ENCODE measurements at regions not wholly inside any gene's neighbourhood (a gene's known extent, or its start where the extent isn't known, plus 50 kb on each side); places are given as distances from the start of the nearest gene placed in this dataset.

GRCh38 chr5:88656221-88656950, 226.6 kb downstream of the MEF2C start:
- Histone ChIP-seq H3K4me1 (ENCODE audit: insufficient read depth, low read length, severe bottlenecking) (peaks cover 20% of the 10 kb centered on the region), H3K9me3 (ENCODE audit: low read length) (no peaks in the 10 kb centered on the region), H3K36me3 (ENCODE audit: insufficient read depth, low read length) (no peaks in the 10 kb centered on the region), H3K9ac (ENCODE audit: low read length) (no peak overlapping the region), H3K4me3 (ENCODE audit: low read depth, low read length, poor library complexity, severe bottlenecking) (no peak overlapping the region), H3K9me2 (ENCODE audit: low read depth, low read length) (no peaks in the 10 kb centered on the region), H4K20me1 (ENCODE audit: insufficient read depth, low read length) (no peaks in the 10 kb centered on the region), H3K27ac (ENCODE audit: low read depth, low read length, poor library complexity, severe bottlenecking) (no peak overlapping the region), H3K27me3 (ENCODE audit: insufficient read depth, low read length) (no peaks in the 10 kb centered on the region; the same call in none of the 2 replicates), H3F3A (ENCODE audit: insufficient read depth, low read length) (no peaks in the 10 kb centered on the region), H3K79me2 (ENCODE audit: insufficient read depth, low read length) (no peaks in the 10 kb centered on the region), H2AFZ (ENCODE audit: low read length) (no peak overlapping the region), H3K4me2 (ENCODE audit: low read length) (no peak overlapping the region)
- no peak for TF ChIP-seq CTCF (IDR thresholded peaks at IDR 0.05; ENCODE audit: low read length)
- TF ChIP-seq EZH2 (IDR thresholded peaks at IDR 0.05; ENCODE audit: borderline replicate concordance, low read length): no peak

- no peaks in the 10 kb centered on the region for H3K9me3 ChIP-seq (ENCODE audit: low read length)
- no peak for TF ChIP-seq CTCF (IDR thresholded peaks at IDR 0.05; ENCODE audit: low read length)
- TF ChIP-seq EZH2 (IDR thresholded peaks at IDR 0.05; ENCODE audit: borderline replicate concordance, low read length): no peak
- no peaks in the 10 kb centered on the region; the same call in none of the 2 replicates for H3K27me3 ChIP-seq (ENCODE audit: insufficient read depth, low read length)
- no peak overlapping the region for H3K4me3 ChIP-seq (ENCODE audit: low read depth, low read length, poor library complexity, severe bottlenecking)
- no peaks in the 10 kb centered on the region for H3K79me2 ChIP-seq (ENCODE audit: insufficient read depth, low read length)
- H3K9ac ChIP-seq (ENCODE audit: low read length): no peak overlapping the region
- no peaks in the 10 kb centered on the region for H3K36me3 ChIP-seq (ENCODE audit: insufficient read depth, low read length)
- no peaks in the 10 kb centered on the region for H4K20me1 ChIP-seq (ENCODE audit: insufficient read depth, low read length)
- no peak overlapping the region for H3K4me2 ChIP-seq (ENCODE audit: low read length)
- no peaks in the 10 kb centered on the region for H3K9me2 ChIP-seq (ENCODE audit: low read depth, low read length)
- no peaks in the 10 kb centered on the region for H3K4me1 ChIP-seq (ENCODE audit: insufficient read depth, low read length, severe bottlenecking)
- H3F3A ChIP-seq (ENCODE audit: insufficient read depth, low read length): no peaks in the 10 kb centered on the region
- H2AFZ ChIP-seq (ENCODE audit: low read length): no peak overlapping the region
- H3K27ac ChIP-seq (ENCODE audit: low read depth, low read length, poor library complexity, severe bottlenecking): no peak overlapping the region
Observed at GRCh38 chr5:88653471-88653870, 229.5 kb downstream of the MEF2C start.

GRCh38 chr5:88647901-88648300, 235.1 kb downstream of the MEF2C start:
- Histone ChIP-seq H4K20me1 (ENCODE audit: insufficient read depth, low read length) (no peaks in the 10 kb centered on the region), H2AFZ (ENCODE audit: low read length) (no peak overlapping the region)

More at GRCh38 chr5:88647901-88648300, 235.1 kb downstream of the MEF2C start:
- no peaks in the 10 kb centered on the region for H3K9me2 ChIP-seq (ENCODE audit: low read depth, low read length)
- no peaks in the 10 kb centered on the region for H3K79me2 ChIP-seq (ENCODE audit: insufficient read depth, low read length)
- H3K27ac ChIP-seq (ENCODE audit: low read depth, low read length, poor library complexity, severe bottlenecking): no peak overlapping the region
- H3K9me3 ChIP-seq (ENCODE audit: low read length): no peaks in the 10 kb centered on the region
- TF ChIP-seq CTCF (IDR thresholded peaks at IDR 0.05; ENCODE audit: low read length): no peak
- no peak for TF ChIP-seq EZH2 (IDR thresholded peaks at IDR 0.05; ENCODE audit: borderline replicate concordance, low read length)
- H3K4me2 ChIP-seq (ENCODE audit: low read length): no peak overlapping the region
- H3K4me3 ChIP-seq (ENCODE audit: low read depth, low read length, poor library complexity, severe bottlenecking): no peak overlapping the region
- no peak overlapping the region for H3K9ac ChIP-seq (ENCODE audit: low read length)
- H3F3A ChIP-seq (ENCODE audit: insufficient read depth, low read length): no peaks in the 10 kb centered on the region
- no peaks in the 10 kb centered on the region for H3K4me1 ChIP-seq (ENCODE audit: insufficient read depth, low read length, severe bottlenecking)
- H3K36me3 ChIP-seq (ENCODE audit: insufficient read depth, low read length): no peaks in the 10 kb centered on the region
- H3K27me3 ChIP-seq (ENCODE audit: insufficient read depth, low read length): no peaks in the 10 kb centered on the region; the same call in 1 of the 2 replicates

Data from OCI-LY1 (cell line).